ENCODE measurements at regions not wholly inside any gene's neighbourhood (a gene's known extent, or its start where the extent isn't known, plus 50 kb on each side); places are given as distances from the start of the nearest gene placed in this dataset.

DNA sequence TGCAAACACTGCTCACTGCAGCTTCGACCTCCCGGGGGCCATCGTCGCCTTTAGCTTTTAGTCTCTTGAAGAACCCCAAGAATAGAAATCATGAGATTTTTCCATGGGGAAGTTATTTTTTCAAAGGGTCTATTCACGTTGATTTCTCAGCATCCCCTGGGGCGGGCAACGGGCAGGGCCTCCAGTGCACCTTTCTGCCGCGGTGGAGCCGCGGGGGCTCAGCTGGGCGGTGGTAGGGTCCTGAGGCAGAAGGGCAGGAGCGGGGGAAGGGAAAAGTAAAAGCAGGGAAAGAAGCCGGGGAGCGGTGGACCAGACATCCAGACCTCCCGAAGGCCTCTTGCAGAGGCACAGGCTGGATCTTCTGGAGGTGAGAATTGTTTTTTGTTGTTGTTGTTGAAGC, 253.8 kb downstream of the FAM72C start:
- TF ChIP-seq MTF1 (CRISPR knock-in tag; IDR thresholded peaks at IDR 0.05) (no peak), SRF (IDR thresholded peaks at IDR 0.05; ENCODE audit: low read depth, low read length) (no peak), ZFP1 (CRISPR knock-in tag; IDR thresholded peaks at IDR 0.05) (no peak), FLYWCH1 (CRISPR knock-in tag; IDR thresholded peaks at IDR 0.05) (no peak), ZNF7 (CRISPR knock-in tag; IDR thresholded peaks at IDR 0.05) (no peak), ZNF724P (CRISPR knock-in tag; IDR thresholded peaks at IDR 0.05; ENCODE audit: borderline replicate concordance) (no peak), ZNF274 (CRISPR knock-in tag; IDR thresholded peaks at IDR 0.05) (no peak), POLR2A (IDR thresholded peaks at IDR 0.05; ENCODE audit: insufficient read depth in 1 of 2, low read depth in 2 of 2, low read length in 2 of 2) (no peak), NCOA1 (CRISPR knock-in tag; IDR thresholded peaks at IDR 0.05) (no peak), RFXAP (CRISPR knock-in tag; IDR thresholded peaks at IDR 0.05; ENCODE audit: borderline replicate concordance) (no peak)
- TF ChIP-seq, protein P1, sequence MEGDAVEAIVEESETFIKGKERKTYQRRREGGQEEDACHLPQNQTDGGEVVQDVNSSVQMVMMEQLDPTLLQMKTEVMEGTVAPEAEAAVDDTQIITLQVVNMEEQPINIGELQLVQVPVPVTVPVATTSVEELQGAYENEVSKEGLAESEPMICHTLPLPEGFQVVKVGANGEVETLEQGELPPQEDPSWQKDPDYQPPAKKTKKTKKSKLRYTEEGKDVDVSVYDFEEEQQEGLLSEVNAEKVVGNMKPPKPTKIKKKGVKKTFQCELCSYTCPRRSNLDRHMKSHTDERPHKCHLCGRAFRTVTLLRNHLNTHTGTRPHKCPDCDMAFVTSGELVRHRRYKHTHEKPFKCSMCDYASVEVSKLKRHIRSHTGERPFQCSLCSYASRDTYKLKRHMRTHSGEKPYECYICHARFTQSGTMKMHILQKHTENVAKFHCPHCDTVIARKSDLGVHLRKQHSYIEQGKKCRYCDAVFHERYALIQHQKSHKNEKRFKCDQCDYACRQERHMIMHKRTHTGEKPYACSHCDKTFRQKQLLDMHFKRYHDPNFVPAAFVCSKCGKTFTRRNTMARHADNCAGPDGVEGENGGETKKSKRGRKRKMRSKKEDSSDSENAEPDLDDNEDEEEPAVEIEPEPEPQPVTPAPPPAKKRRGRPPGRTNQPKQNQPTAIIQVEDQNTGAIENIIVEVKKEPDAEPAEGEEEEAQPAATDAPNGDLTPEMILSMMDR (CRISPR knock-in tag; IDR thresholded peaks at IDR 0.05) = no peak
- TF ChIP-seq, protein P2, sequence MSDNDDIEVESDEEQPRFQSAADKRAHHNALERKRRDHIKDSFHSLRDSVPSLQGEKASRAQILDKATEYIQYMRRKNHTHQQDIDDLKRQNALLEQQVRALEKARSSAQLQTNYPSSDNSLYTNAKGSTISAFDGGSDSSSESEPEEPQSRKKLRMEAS (IDR thresholded peaks at IDR 0.05) = no peak
- TF ChIP-seq, protein P3, sequence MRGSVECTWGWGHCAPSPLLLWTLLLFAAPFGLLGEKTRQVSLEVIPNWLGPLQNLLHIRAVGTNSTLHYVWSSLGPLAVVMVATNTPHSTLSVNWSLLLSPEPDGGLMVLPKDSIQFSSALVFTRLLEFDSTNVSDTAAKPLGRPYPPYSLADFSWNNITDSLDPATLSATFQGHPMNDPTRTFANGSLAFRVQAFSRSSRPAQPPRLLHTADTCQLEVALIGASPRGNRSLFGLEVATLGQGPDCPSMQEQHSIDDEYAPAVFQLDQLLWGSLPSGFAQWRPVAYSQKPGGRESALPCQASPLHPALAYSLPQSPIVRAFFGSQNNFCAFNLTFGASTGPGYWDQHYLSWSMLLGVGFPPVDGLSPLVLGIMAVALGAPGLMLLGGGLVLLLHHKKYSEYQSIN (CRISPR knock-in tag; IDR thresholded peaks at IDR 0.05; ENCODE audit: borderline replicate concordance) = no peak
